Loucy (cell line): ENCODE measurements at regions not wholly inside any gene's neighbourhood (a gene's known extent, or its start where the extent isn't known, plus 50 kb on each side); places are given as distances from the start of the nearest gene placed in this dataset.

Experiments
- EZH2phosphoT487 ChIP-seq: fragments of 200-600 bp; IDR thresholded peaks from 2 replicates; pipeline ENCODE4 v1.6.1; 2018; ENCODE audit warnings: antibody characterized with exemption, mild to moderate bottlenecking, moderate library complexity, borderline replicate concordance
- TF ChIP-seq, protein P1 (sequence below): fragments of 200-600 bp; sonication (generic); conservative IDR thresholded peaks from 2 replicates; pipeline ENCODE4 v1.5.1; 2014; ENCODE audit warnings: mild to moderate bottlenecking, antibody characterized with exemption, low read length

DNA sequence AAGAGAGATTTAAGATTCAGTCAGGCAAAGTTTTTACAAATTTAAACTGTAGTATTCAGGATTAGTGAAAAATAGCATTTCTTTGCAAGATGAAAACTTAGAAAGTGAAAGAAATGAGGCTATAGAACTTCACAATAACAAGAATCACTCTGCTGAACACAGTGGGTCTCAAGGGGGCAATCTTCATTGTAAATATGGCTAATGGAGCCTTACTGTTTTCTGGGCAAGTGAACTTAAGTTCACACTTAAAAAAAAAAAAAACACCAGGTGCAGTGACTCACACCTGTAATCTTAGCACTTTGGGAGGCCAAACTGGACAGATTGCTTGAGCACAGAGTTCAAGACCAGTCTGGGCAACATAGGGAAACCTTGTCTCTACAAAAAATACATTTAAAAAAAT is 175.9 kb upstream of the SNX2 start:
- TF ChIP-seq EZH2phosphoT487 = no peak
- TF ChIP-seq, protein P1, sequence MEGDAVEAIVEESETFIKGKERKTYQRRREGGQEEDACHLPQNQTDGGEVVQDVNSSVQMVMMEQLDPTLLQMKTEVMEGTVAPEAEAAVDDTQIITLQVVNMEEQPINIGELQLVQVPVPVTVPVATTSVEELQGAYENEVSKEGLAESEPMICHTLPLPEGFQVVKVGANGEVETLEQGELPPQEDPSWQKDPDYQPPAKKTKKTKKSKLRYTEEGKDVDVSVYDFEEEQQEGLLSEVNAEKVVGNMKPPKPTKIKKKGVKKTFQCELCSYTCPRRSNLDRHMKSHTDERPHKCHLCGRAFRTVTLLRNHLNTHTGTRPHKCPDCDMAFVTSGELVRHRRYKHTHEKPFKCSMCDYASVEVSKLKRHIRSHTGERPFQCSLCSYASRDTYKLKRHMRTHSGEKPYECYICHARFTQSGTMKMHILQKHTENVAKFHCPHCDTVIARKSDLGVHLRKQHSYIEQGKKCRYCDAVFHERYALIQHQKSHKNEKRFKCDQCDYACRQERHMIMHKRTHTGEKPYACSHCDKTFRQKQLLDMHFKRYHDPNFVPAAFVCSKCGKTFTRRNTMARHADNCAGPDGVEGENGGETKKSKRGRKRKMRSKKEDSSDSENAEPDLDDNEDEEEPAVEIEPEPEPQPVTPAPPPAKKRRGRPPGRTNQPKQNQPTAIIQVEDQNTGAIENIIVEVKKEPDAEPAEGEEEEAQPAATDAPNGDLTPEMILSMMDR = no peak
